GM10248 (cell line): ENCODE measurements at regions not wholly inside any gene's neighbourhood (a gene's known extent, or its start where the extent isn't known, plus 50 kb on each side); places are given as distances from the start of the nearest gene placed in this dataset.
"Not testable (repeated sequence)": the region's sequence is repeated elsewhere in the genome, so short reads cannot be mapped to it uniquely, and the experiment has no call there.

Experiments
- CTCF ChIA-PET: fragments of 300-600 bp; sonication (Branson Sonifier 250); formaldehyde crosslinking; extraction: SDS; loops from one replicate; lab custom pipeline; 2021; ENCODE audit warnings: antibody characterized with exemption; lab: Yijun Ruan, JAX
- POLR2A ChIA-PET: fragments of 350-650 bp; sonication (Branson Sonifier 250); formaldehyde crosslinking; extraction: SDS; loops from one replicate; lab custom pipeline; 2020; ENCODE audit warnings: antibody characterized with exemption; lab: Yijun Ruan, JAX
- DNase-seq: peaks from one replicate; pipeline ENCODE4 v3.0.0; 2012; ENCODE audit errors: extremely low spot score
- CTCF ChIP-seq: IDR thresholded peaks from 2 replicates; pipeline ENCODE4 v1.5.1; 2012; ENCODE audit warnings: mild to moderate bottlenecking, low read depth; ENCODE audit errors: extremely low read depth, missing control alignments, control extremely low read depth

GRCh38 chr10:23584396-23584795 is 145.5 kb downstream of the OTUD1 start:
- POLR2A ChIA-PET: no interaction called here
- no peak for DNase-seq
- no peak for TF ChIP-seq CTCF
- CTCF ChIA-PET: no interaction called here

- ChIA-PET CTCF (no interaction called here), POLR2A (no interaction called here)
- TF ChIP-seq CTCF: no peak
- DNase-seq: no peak
Measured at GRCh38 chr10:23585186-23585585, 146.3 kb downstream of the OTUD1 start.

GRCh38 chr10:23585666-23586065 is 146.8 kb downstream of the OTUD1 start:
- CTCF ChIA-PET: no interaction called here
- no peak for DNase-seq
- no peak for TF ChIP-seq CTCF
- POLR2A ChIA-PET: no interaction called here

- POLR2A ChIA-PET, DNase-seq, CTCF ChIA-PET: not testable (repeated sequence)
Measured at GRCh38 chr10:23595278-23595677, 156.4 kb downstream of the OTUD1 start.

- ChIA-PET POLR2A (no interaction called here), CTCF (no interaction called here)
- no peak for TF ChIP-seq CTCF
- DNase-seq: no peak
Measured at GRCh38 chr10:23604613-23605012, 165.7 kb downstream of the OTUD1 start.

- CTCF ChIA-PET: interaction anchor here (1.1 to 1.2 kb wide), 2 partner anchors 9 to 12 kb away, joined by 3 read pairs; no protein-coding TSS in a partner anchor
Measured at GRCh38 chr10:23606456-23606855, 167.6 kb downstream of the OTUD1 start.

GRCh38 chr10:23608926-23609325 is 170.1 kb downstream of the OTUD1 start:
- ChIA-PET POLR2A (no interaction called here), CTCF (no interaction called here)
- no peak for DNase-seq
- TF ChIP-seq CTCF: no peak

More at GRCh38 chr10:23606456-23606855, 167.6 kb downstream of the OTUD1 start:
- POLR2A ChIA-PET: no interaction called here
- DNase-seq: no peak
- TF ChIP-seq CTCF: no peak
